Peyer's patch (tissue), 4 donors: ENCODE measurements at regions not wholly inside any gene's neighbourhood (a gene's known extent, or its start where the extent isn't known, plus 50 kb on each side); places are given as distances from the start of the nearest gene placed in this dataset.

ENCODE experiments used
- DNase-seq, 3 donors: peaks; one replicate each; pipeline ENCODE4 v3.0.0-alpha.2; 2017 to 2019
- H3K27ac ChIP-seq, 4 donors: fragments of 200-600 bp; sonication (generic); one replicate each; pipeline ENCODE4 v1.5.1; 2016 to 2019
- H3K27me3 ChIP-seq, 2 donors: fragments of 200-600 bp; sonication (generic); one replicate each; pipeline ENCODE4 v1.5.1; 2019
- H3K36me3 ChIP-seq, 3 donors: fragments of 200-600 bp; sonication (generic); one replicate each; pipeline ENCODE4 v1.5.1; 2016 to 2019
- H3K4me1 ChIP-seq, 4 donors: fragments of 200-600 bp; sonication (generic); one replicate each; pipeline ENCODE4 v1.5.1; 2016 to 2019
- H3K4me3 ChIP-seq, 4 donors: fragments of 200-600 bp; sonication (generic); 1 replicate in 3 of 4; 2 replicates in 1 of 4; pipeline ENCODE4 v1.5.1; 2016 to 2019; ENCODE audit warnings: mild to moderate bottlenecking in 1 of 4
- H3K9me3 ChIP-seq, 4 donors: fragments of 200-600 bp; sonication (generic); one replicate each; pipeline ENCODE4 v1.5.1; 2016 to 2019; ENCODE audit warnings: mild to moderate bottlenecking in 1 of 4
- CTCF ChIP-seq, 6 experiments: fragments of 450-650 bp in 4 of 6; fragments of 200-600 bp in 2 of 6; sonication (generic) in 1 of 6; IDR thresholded peaks; one replicate each; pipeline ENCODE4 v1.5.1; 2017 to 2019; ENCODE audit warnings: antibody characterized with exemption in 6 of 6, mild to moderate bottlenecking in 3 of 6, moderate library complexity in 1 of 6
- POLR2A ChIP-seq, 2 donors: fragments of 450-650 bp; IDR thresholded peaks; one replicate each; pipeline ENCODE4 v1.5.1; 2017; ENCODE audit warnings: antibody characterized with exemption in 2 of 2, mild to moderate bottlenecking in 2 of 2, moderate library complexity in 2 of 2

GRCh38 chr6:56849896-56850295, 105.0 kb upstream of the BEND6 start:
- no peak overlapping the region for H3K27ac ChIP-seq
- no peak for DNase-seq

GRCh38 chr6:56848105-56848504, 106.8 kb upstream of the BEND6 start:
- H3K9me3 ChIP-seq: no peaks in the 10 kb centered on the region
- no peak for TF ChIP-seq CTCF (IDR thresholded peaks at IDR 0.05)
- no peak for TF ChIP-seq POLR2A (IDR thresholded peaks at IDR 0.05)
- H3K36me3 ChIP-seq: no peaks in the 10 kb centered on the region

More at GRCh38 chr6:56849896-56850295, 105.0 kb upstream of the BEND6 start:
- Histone ChIP-seq H3K4me1 (peaks cover 0 to 20% (median 0%) of the 10 kb centered on the region in 4 donors), H3K36me3 (no peaks in the 10 kb centered on the region), H3K9me3 (no peaks in the 10 kb centered on the region), H3K4me3 (no peak overlapping the region), H3K27me3 (no peaks in the 10 kb centered on the region)
- no peak for TF ChIP-seq POLR2A (IDR thresholded peaks at IDR 0.05)
- TF ChIP-seq CTCF (IDR thresholded peaks at IDR 0.05): no peak

GRCh38 chr6:56845032-56845431, 109.9 kb upstream of the BEND6 start:
- no peak for DNase-seq
- no peaks in the 10 kb centered on the region for H3K27me3 ChIP-seq
- no peak overlapping the region for H3K4me3 ChIP-seq

More at GRCh38 chr6:56848105-56848504, 106.8 kb upstream of the BEND6 start:
- Histone ChIP-seq H3K4me3 (no peak overlapping the region), H3K4me1 (peaks cover 0 to 21% (median 1%) of the 10 kb centered on the region in 4 donors), H3K27ac (no peak overlapping the region), H3K27me3 (no peaks in the 10 kb centered on the region)
- no peak for DNase-seq

GRCh38 chr6:56843476-56844349, 111.2 kb upstream of the BEND6 start:
- Histone ChIP-seq H3K27ac (peak overlapping the region; percentile 48 to 87 (median 71)), H3K9me3 (no peaks in the 10 kb centered on the region), H3K27me3 (no peaks in the 10 kb centered on the region), H3K4me1 (peaks cover 0 to 12% (median 2%) of the 10 kb centered on the region in 4 donors), H3K4me3 (peak overlapping the region; percentile 41 to 70 (median 54)), H3K36me3 (no peaks in the 10 kb centered on the region)
- TF ChIP-seq CTCF (IDR thresholded peaks at IDR 0.05): peak in 3 of 6 experiments; percentile 26 to 38 (median 28)
- TF ChIP-seq POLR2A (IDR thresholded peaks at IDR 0.05): no peak
- DNase-seq: peak; percentile 23 to 71 (median 64)

More at GRCh38 chr6:56845032-56845431, 109.9 kb upstream of the BEND6 start:
- Histone ChIP-seq H3K9me3 (no peaks in the 10 kb centered on the region), H3K36me3 (no peaks in the 10 kb centered on the region), H3K4me1 (peaks cover 0 to 8% (median 2%) of the 10 kb centered on the region in 4 donors), H3K27ac (no peak overlapping the region)
- TF ChIP-seq CTCF (IDR thresholded peaks at IDR 0.05) (no peak), POLR2A (IDR thresholded peaks at IDR 0.05) (no peak)

GRCh38 chr6:56842686-56843475, 112.0 kb upstream of the BEND6 start:
- no peaks in the 10 kb centered on the region for H3K27me3 ChIP-seq
- no peaks in the 10 kb centered on the region for H3K36me3 ChIP-seq
- TF ChIP-seq CTCF (IDR thresholded peaks at IDR 0.05): no peak
- no peak for TF ChIP-seq POLR2A (IDR thresholded peaks at IDR 0.05)
- peak overlapping the region; percentile 44 to 87 (median 71) for H3K27ac ChIP-seq
- peak in 1 of 3 donors; percentile 52 for DNase-seq
- no peaks in the 10 kb centered on the region for H3K9me3 ChIP-seq
- H3K4me3 ChIP-seq: peak overlapping the region; percentile 41 to 70 (median 54)
- H3K4me1 ChIP-seq: peaks cover 0 to 12% (median 2%) of the 10 kb centered on the region in 4 donors
